ENCODE measurements at regions not wholly inside any gene's neighbourhood (a gene's known extent, or its start where the extent isn't known, plus 50 kb on each side); places are given as distances from the start of the nearest gene placed in this dataset.

- Histone ChIP-seq H3K79me2 (no peaks in the 10 kb centered on the region), H2AFZ (no peak overlapping the region), H3K4me2 (no peak overlapping the region), H4K20me1 (ENCODE audit: insufficient read depth, poor library complexity, severe bottlenecking) (no peaks in the 10 kb centered on the region), H3K9me3 (ENCODE audit: low read depth) (no peaks in the 10 kb centered on the region), H3K4me1 (ENCODE audit: insufficient read depth) (no peaks in the 10 kb centered on the region), H3K36me3 (replicated peaks; ENCODE audit: insufficient read depth, low read depth) (no peaks in the 10 kb centered on the region), H3K9me2 (replicated peaks; ENCODE audit: insufficient read depth) (no peaks in the 10 kb centered on the region), H3K4me3 (no peak overlapping the region), H3K27ac (no peak overlapping the region), H3K27me3 (no peaks in the 10 kb centered on the region)
- WGBS (ENCODE audit: low lambda C conversion rate, missing lambda C conversion rate), result 91% methylated on average over 3 of the region's 3 CpGs
- TF ChIP-seq CTCF (IDR thresholded peaks at IDR 0.05; ENCODE audit: poor library complexity) (no peak), EZH2 (IDR thresholded peaks at IDR 0.05; ENCODE audit: borderline replicate concordance) (no peak), EZH2phosphoT487 (IDR thresholded peaks at IDR 0.05; ENCODE audit: low read depth, severe bottlenecking, unreplicated experiment) (no peak)
- no peak for DNase-seq (ENCODE audit: low spot score)
Measured at GRCh38 chr10:84676536-84676935, 348.1 kb downstream of the CCSER2 start.

GRCh38 chr10:84681781-84682180 is 353.4 kb downstream of the CCSER2 start:
- no peak overlapping the region for H3K4me2 ChIP-seq
- DNase-seq (ENCODE audit: low spot score), result no peak
- no peaks in the 10 kb centered on the region for H3K27me3 ChIP-seq
- no peaks in the 10 kb centered on the region for H3K4me1 ChIP-seq (ENCODE audit: insufficient read depth)
- no peak overlapping the region for H3K4me3 ChIP-seq
- no peaks in the 10 kb centered on the region for H3K9me3 ChIP-seq (ENCODE audit: low read depth)
- H3K9me2 ChIP-seq (replicated peaks; ENCODE audit: insufficient read depth), result no peaks in the 10 kb centered on the region
- TF ChIP-seq EZH2phosphoT487 (IDR thresholded peaks at IDR 0.05; ENCODE audit: low read depth, severe bottlenecking, unreplicated experiment) (no peak), CTCF (IDR thresholded peaks at IDR 0.05; ENCODE audit: poor library complexity) (no peak), EZH2 (IDR thresholded peaks at IDR 0.05; ENCODE audit: borderline replicate concordance) (no peak)
- H3K79me2 ChIP-seq, result no peaks in the 10 kb centered on the region
- H4K20me1 ChIP-seq (ENCODE audit: insufficient read depth, poor library complexity, severe bottlenecking), result no peaks in the 10 kb centered on the region
- no peak overlapping the region for H2AFZ ChIP-seq
- H3K27ac ChIP-seq, result no peak overlapping the region
- 81% methylated on average over 3 of the region's 3 CpGs for WGBS (ENCODE audit: low lambda C conversion rate, missing lambda C conversion rate)
- no peaks in the 10 kb centered on the region for H3K36me3 ChIP-seq (replicated peaks; ENCODE audit: insufficient read depth, low read depth)

- Histone ChIP-seq H3K9me3 (ENCODE audit: low read depth) (no peaks in the 10 kb centered on the region), H3K4me1 (ENCODE audit: insufficient read depth) (no peaks in the 10 kb centered on the region), H3K27ac (no peak overlapping the region), H3K79me2 (no peaks in the 10 kb centered on the region), H3K9me2 (replicated peaks; ENCODE audit: insufficient read depth) (no peaks in the 10 kb centered on the region), H2AFZ (no peak overlapping the region), H3K36me3 (replicated peaks; ENCODE audit: insufficient read depth, low read depth) (no peaks in the 10 kb centered on the region), H3K27me3 (no peaks in the 10 kb centered on the region), H4K20me1 (ENCODE audit: insufficient read depth, poor library complexity, severe bottlenecking) (no peaks in the 10 kb centered on the region), H3K4me3 (no peak overlapping the region), H3K4me2 (no peak overlapping the region)
- no peak for DNase-seq (ENCODE audit: low spot score)
- 91% methylated on average over 2 of the region's 2 CpGs for WGBS (ENCODE audit: low lambda C conversion rate, missing lambda C conversion rate)
- TF ChIP-seq CTCF (IDR thresholded peaks at IDR 0.05; ENCODE audit: poor library complexity), result no peak
- no peak for TF ChIP-seq EZH2phosphoT487 (IDR thresholded peaks at IDR 0.05; ENCODE audit: low read depth, severe bottlenecking, unreplicated experiment)
- TF ChIP-seq EZH2 (IDR thresholded peaks at IDR 0.05; ENCODE audit: borderline replicate concordance), result no peak
Measured at GRCh38 chr10:84683550-84683949, 355.2 kb downstream of the CCSER2 start.
